Lung microvascular endothelial cell (primary cell): ENCODE measurements at regions not wholly inside any gene's neighbourhood (a gene's known extent, or its start where the extent isn't known, plus 50 kb on each side); places are given as distances from the start of the nearest gene placed in this dataset.

Experiments used
- DNase-seq, 2 donors: peaks; one replicate each; pipeline versions ENCODE4 v3.0.0 to v3.0.0-alpha.2; 2010; ENCODE audit warnings: low read depth in 2 of 2

DNA sequence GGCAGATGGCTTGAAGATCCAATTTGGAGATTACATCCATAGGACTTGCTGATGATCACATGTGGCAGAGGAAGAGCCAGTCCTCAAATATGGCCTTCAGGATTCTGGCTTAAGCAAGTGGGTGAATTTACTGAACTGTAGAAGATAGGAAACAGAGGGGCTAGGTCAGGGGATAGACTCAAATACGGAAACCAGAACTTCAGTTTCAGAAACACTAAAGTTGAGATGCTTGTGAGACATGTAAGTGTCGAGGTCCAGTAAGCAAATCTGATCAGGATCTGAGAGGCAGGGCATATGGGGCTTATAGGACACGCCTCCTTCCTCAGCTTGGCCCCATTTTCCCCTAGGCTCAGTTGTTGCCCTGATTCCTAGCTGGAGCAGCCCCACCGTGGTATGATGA lies 107.7 kb downstream of the LBH start:
- no peak for DNase-seq

DNA sequence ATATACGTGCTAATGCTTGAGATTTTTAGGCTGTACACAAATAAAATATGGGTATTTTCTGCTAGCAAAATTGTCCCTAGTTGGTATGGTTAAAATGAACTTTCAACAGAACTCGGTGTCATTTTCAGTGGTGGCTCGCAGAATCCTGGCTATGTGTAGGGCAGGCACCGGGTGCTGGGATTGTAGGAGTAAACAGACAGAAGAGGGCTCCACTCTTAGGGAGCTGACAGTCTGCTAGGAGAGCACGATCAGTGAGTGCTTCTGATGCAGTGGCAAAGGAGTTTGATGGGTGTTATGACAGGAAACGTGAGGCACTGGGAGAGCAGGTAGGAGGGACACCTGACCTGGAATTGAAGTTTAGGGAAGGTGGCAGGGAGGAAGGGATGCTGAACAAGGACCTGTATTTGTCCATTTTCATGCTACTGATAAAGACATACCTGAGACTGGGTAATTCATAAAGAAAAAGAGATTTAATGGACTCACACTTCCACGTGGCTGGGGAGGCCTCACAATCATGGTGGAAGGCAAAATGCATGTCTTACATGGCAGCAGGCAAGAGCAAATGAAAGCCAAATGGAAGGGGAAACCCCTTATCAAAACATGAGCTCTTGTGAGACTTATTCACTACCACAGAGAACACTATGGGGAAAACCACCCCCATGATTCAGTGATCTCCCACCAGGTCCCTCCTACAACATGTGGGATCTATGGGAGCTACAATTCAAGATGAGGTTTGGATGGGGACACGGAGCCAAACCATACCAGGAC lies 105.4 kb upstream of the LCLAT1 start:
- DNase-seq = no peak

DNA sequence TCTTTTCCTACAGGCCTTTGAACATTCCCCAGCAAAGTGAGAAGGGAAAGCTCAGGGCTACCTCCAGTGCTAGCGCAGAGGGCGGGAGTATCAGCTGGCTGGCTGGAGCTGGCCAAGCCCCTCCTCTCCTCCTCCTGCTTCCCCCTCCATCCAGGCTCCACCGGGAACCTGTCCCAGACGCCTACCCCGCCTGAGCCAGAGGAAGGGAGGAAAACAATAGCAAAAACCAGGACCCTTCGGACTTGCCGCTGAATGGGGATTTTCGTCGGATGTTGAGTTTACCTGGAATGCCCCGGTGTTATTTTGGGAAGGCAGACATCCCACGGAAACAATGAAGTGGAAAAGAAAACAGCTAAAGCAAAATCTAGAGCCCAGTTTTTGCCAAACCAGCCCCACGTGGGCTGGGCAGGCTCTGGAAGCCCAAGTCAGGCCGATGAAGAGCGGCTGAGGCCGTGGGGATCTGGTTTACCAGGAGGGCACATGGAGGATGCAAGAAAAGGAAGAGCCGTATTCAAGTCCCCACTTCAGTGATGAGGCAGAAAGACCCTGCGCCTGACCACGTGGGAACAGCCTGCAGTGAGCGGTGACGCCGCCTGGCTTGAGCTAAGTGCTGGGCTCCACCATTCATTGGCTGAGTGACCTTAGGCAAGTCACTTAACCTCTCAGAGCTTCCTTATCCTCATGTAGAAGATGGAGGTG lies 100.4 kb upstream of the LCLAT1 start:
- DNase-seq = peak; percentile 31 to 98

DNA sequence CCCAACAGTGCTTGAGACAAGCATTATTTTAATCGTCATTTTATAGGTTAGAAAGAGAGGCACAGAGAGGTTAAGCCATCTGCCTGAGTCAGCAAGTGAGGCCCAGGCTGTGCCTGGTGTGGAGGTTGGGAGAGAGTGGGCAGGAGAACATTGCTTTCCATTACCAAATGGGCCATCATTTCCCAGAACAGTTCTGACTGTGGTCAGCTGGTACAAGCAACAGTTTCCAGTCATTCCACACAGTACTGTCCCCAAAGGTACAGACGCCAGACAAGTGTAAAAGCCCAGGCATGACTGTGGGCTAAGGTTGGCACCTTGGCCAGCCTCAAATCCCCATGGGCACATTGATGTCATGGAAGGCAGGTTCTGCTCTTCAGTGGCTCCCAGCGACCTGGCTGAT lies 98.2 kb upstream of the LCLAT1 start:
- peak in 1 of 2 donors; percentile 43 for DNase-seq

DNA sequence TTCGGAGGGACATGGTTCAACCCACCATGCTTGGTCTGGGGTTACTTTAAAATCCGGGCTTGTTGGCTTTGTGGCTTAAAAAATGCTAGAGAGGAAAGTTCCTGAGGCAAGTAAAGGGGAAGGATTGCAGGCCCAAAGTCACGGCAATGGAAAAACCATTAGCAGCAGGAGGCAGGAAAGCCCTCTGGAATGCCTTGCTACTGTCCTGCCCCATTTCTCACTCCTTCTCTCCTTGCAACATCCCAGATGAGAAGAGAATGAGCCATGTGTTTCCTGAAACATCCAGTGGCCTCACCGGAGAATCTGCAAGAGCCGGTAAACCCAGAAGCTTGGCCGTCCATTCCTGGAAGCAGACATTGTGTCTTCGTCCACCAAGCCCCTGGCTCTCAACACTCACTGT lies 97.4 kb upstream of the LCLAT1 start:
- DNase-seq = no peak

DNA sequence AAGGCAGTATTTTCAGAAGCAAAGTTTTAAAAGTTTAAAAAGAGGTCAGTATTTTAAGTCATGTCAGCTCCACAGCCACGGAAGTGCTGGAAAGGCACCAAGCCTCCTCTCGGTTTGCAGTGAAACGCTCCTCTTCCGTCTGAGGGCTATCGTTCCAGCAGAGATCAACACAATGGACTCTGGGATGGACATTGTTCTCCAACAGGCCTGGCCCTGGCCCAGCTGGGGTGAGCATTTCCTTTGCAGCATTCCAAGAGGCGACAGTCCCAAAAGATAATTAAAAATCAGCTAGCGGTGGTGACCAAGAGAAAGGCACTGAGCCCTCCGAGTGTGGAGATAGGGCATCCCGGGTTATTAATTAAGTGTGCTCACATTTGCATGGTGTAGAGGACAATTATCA lies 95.9 kb upstream of the LCLAT1 start:
- DNase-seq = peak; percentile 62 to 85

DNA sequence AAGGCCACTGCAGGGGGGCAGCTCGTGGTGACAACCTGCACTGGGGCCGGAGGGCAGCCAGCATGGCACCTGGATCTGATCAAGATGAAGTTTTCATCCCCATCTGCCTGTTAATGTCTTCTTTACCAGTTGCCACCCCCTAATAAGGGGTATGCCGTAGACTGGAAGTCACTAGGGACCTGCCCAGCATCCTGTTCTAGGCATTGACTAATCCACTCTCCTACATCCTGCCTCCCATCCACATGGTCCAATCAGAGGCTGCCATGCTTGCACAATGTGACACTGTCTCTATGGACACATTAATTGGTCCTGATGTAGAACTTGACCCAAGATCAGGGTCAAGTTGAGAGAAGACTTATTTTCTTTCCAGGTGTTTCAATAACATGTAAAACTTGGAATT lies 95.1 kb upstream of the LCLAT1 start:
- peak in 1 of 2 donors; percentile 21 for DNase-seq

DNA sequence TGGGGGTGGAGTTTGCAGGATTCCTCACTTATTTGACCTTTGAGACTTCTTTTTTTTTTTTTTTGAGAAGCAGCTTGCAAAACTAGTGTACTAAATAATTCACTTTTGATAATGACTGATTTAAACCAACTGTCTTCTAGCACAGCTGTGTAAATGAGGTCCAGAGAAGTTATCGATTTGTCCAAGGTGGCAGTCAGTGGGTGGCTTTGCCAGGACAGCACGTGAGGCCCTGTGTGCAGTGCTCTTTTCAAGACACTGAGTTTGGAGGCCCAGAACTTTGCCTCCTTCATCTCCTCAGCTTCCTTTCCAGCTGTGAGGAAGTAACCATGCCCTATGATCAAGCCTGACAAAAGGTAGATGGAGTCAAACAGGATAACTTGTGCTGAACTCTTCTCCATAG lies 92.9 kb upstream of the LCLAT1 start:
- DNase-seq = no peak

DNA sequence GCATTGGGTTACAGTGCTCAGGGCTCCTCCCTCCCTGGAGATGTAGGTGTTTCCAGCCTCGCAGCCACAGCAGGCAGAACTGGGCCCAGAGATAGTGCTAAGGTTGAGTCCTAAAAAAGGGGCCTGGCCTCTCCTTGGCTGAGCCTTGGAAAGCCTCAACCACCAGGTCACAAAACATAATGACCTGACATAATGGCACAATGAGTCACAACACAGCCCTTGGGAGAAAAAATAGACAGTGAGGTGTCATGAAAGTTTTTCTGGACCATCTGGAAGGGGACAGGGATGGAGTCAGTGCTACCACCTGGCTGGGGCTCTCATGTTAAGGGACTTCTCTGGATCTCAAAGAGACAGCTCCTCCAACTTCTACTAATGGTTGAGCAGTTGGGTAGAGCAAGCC lies 92.4 kb upstream of the LCLAT1 start:
- DNase-seq = no peak

DNA sequence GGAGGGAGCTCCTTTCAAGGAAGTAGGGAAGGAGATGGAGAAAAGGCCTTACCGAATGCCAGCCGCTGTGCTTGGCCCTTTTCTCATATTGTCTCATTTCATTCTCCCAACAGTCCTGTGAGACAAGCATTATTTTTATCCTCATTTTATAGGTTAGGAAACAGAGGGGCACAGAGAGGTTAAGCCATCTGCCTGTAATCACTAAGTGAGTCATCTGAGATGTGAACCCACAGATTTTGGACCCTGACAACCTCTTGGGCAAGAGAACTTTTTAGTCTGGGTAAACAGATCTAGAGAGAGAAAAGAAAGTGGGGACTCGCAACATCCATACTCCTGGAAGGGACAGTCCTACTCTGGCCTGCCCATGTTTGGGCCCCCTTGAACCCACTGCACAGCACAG lies 91.7 kb upstream of the LCLAT1 start:
- DNase-seq = no peak

DNA sequence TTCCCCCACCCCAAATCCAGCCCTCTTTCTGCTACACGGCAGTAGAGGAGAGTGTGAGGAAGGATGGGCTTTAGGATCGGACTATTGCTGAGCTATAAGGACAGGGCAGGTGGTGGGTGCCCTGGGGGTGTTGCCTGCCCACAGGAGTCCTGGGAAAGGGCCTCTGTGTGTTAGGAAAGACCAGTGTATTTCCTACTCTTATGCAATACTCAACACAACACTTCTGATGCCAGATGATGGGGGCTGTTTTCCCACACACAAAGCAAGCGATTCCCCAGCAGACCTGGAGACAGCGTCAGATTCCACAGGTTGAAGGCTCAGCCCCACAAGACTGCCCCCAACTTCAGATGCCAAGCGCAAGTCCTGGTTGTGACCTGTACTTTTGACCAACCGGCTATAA lies 91.0 kb upstream of the LCLAT1 start:
- DNase-seq = peak in 1 of 2 donors; percentile 50

DNA sequence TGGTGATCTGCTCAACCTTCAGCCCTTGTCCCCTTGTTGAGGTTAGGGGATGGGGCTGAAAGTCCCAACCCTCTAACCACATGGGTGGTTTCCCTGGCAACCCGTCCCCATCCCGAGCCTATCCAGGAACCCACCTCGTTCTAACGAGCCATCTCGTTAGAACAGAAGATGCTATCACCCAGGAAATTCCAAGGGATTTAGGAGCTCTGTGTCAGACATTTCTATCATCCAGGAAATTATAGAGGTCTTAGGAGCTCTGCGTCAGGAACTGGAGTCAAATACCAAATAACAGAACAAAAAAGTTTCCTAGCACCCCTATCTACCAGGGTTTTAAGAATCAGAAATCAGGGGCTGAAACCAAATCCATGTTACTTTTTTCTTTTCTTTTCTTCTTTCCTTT lies 90.3 kb upstream of the LCLAT1 start:
- DNase-seq = no peak

DNA sequence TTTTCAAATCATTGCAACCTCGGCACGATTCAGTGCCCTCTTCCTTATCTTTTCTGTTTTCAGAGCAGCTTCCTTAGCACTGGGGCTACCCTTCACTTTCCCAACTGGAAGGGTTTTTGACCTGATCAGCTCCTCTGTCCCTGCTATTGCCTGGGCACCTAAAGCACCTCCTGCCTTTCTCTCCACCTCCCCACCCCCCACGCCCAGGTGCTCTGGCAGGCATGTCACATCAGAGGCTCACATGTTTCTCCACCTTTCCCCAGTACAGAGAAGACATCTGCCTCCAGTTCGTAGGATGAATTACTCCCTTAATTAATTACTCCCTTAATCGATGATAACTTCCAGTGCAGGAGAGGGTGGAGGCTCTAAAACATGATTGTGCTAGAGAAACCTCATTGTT lies 88.7 kb upstream of the LCLAT1 start:
- DNase-seq = no peak

DNA sequence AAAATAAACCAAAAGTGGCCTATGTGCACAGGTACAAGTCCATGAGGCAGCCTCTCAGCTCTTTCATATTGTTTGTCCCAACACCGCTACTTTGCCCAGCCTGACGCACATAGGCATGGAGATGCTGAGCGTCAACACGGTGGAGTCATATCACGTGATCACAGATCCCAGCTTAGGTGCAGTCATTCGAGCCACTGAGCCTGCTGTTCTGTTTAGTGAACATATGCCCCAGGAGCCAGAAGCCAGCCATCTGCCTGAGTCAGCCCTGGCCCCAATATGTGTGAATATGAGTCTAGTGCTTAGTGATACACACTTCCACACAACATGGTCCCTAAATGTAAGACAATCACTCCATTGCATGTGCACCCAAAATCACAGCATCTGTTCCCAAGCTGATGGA lies 88.2 kb upstream of the LCLAT1 start:
- no peak for DNase-seq

DNA sequence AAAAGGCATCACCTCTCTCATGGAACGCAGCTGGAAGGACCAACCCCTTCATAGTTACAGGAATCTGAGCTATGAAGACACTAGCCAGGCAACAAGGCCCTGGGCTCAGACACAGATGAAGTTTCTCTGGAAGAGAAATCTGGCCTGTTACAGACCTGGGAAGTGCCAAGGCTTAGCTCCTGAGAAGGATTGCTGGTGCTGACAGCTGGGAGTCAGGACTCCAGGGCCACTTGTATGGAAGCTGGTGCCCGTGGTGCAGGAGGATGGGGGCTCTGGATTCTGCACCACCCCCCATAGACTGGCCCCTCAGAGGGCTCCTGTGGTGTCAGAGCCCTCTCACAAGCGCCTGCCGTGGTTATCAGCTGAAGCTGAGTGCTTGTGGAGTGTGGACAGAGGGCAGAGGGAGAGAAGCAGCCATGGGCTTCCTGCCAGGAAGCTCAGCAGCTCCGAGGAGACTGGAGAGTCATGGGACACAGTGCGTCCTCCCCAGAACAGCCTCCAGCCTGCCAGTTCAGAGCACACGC lies 87.3 kb upstream of the LCLAT1 start:
- DNase-seq = peak in 1 of 2 donors; percentile 51

DNA sequence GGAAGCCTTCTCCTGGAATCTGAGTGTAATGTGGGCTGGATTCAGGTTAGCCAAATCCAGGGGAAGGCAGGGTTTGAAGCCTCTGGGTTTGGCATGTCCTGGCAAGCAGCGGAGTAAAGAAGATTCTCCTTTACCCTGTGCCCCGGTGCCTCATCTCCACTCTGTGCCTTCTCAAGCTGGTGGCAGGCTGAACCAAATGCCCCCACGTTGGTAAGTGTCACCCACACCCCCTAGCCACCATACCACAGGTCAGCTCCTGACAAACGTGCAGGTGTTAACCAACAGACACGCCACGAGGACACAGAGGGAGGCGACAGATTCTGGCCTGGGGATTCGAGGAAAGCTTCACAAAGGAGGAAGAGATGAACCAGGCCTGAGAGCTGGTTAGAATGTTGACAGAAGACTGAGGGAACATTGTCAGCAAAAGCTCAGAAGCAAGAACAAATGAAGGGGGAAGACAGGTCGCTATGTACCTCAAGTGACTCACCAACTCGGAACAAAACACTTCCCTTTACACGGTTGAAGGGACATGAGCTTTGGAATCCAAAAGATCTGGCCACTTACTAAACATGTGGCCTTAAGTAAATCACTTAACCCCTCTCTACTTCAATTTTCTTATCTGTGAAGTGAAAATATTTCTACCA lies 85.2 kb upstream of the LCLAT1 start:
- no peak for DNase-seq

DNA sequence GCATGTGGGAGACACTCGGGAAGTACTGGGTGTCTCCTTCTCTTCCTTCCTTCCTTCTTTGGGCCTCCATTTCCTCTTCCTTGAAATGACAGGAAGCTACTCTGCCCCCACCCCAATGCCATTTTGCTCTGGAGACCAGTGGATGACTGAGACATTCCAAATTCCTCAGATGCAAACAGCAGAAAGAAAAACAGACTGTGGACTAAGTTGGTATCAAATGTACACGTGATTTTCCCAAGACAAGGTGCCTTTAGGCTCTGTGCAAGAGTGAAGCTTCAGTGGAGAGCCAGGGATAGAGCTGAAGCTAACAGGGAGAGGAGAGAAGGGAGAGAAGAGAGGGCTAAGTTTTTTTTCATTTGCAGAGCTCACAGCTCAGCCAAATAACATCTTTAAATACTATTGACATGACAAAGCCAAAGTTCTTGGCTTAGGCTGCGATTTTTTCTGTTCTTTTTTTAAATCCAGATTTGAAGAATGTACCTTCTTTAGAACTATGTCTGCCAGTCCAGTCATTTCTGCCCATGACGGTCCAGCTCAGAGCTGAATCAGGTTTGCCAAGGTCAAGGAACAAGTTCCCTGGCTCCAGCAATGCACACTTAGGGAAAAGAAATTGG lies 84.5 kb upstream of the LCLAT1 start:
- no peak for DNase-seq

DNA sequence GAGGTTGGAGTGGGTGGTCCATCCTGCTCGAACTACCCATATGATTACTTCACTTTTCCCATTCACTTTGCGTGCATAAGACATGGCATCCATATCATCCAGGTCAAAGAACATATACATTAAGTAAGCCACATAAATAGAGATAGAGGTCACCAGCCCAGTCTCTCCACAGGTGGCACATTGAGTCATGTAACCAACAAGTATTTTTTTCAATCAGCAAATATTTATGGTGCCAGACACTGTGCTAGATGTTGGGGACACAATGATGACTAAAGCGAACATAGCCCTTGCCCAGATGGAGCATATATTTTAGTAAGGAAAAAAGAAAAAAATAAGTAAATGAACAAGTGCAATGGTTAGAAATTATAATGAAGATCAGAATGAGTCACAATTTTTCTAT lies 83.6 kb upstream of the LCLAT1 start:
- DNase-seq = no peak

DNA sequence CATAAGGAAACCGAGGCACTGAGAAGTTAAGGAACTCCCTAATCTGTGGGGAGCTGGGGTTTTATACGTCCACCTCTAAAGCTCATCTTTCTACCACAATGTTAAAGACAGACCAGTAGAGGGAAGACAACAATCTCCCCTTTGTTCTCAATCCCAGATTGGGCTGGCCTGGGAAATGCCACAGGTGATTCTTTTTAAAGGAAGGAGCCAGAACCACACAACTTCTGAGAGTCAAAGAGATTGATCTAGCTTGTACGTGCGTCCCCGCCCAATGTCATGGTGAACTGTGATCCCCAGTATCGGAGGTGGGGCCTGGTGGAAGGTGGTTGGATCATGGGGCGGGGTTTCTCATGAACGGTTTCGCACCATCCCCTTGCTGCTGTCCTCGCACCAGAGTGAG lies 81.8 kb upstream of the LCLAT1 start:
- DNase-seq = no peak

DNA sequence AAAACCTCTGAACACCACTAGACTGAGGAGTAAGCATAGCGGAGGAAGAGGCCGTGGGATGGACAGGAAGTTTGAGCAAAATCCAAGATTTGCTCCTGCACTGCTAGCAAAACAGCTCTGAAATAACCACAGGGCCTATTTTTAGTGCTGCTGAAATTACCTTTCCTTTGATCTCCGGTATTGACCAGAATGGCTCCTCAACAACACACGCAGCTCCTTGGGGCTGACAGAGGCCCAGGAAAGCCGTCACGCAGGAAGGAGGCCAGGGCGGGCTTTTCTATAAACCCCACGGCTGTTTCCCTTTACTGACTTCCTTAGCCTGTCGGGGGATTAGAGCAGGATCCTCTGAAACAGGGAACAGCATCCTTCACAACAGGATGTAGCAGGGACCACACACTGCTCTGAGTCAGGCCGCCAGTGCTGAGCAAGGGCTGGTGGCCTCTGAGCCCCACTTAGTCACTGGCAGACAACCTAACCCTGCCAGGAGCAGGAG lies 80.8 kb upstream of the LCLAT1 start:
- peak in 1 of 2 donors; percentile 67 for DNase-seq

DNA sequence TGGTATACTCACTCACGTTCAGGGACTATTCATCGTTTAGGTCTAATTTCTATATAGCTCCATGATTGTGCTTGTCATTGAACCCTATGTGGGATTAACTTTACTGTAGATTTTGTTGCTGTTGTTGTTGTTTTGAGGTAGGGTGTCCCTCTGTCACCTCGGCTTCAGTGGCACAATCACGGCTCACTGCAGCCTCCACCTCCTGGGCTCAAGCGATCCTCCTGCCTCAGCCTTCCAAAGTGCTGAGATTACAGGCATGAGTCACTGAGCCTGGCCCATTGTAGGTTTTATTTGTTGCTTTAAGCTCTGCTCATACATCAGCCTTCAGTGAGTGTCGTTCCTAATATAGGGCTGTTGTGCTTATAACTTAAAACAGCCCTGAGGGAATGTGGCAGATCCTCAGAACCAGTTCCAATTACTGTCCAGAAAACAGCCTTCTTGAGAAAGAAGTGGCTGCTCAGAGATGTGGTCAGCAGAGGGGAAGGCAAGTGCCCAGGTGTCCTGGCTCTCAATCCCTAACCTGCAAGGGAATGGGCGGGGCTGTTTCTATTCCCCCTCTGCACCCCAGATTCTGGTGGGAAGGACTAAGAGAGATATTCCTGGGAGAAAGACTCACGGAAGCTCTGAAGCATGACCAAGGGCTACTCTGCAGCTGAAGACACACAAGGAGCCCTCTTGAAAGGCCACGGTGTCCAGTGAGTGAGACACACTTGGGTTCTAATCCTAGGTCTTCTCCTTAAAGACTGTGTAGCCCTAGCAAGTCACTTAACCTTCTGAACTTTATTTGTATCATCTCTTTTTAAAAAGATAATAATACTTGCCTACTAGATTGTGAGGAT lies 79.6 kb upstream of the LCLAT1 start:
- DNase-seq = no peak
